Testis (tissue), 2 donors: ENCODE measurements at regions not wholly inside any gene's neighbourhood (a gene's known extent, or its start where the extent isn't known, plus 50 kb on each side); places are given as distances from the start of the nearest gene placed in this dataset.

Source experiments
- DNase-seq: peaks from one replicate; pipeline ENCODE4 v3.0.0-alpha.2; 2019
- H3K27ac ChIP-seq, 2 donors: fragments of 200-600 bp; sonication (generic); one replicate each; pipeline ENCODE4 v1.5.1; 2019
- H3K27me3 ChIP-seq: fragments of 200-600 bp; sonication (generic); one replicate; pipeline ENCODE4 v1.5.1; 2019
- H3K36me3 ChIP-seq: fragments of 200-600 bp; sonication (generic); one replicate; pipeline ENCODE4 v1.5.1; 2017; ENCODE audit warnings: low read depth; ENCODE audit errors: missing control alignments
- H3K4me1 ChIP-seq: fragments of 200-600 bp; sonication (generic); one replicate; pipeline ENCODE4 v1.5.1; 2019
- H3K4me3 ChIP-seq, 2 donors: fragments of 200-600 bp; sonication (generic); one replicate each; pipeline ENCODE4 v1.5.1; 2017 to 2019
- H3K9me3 ChIP-seq: fragments of 200-600 bp; sonication (generic); one replicate; pipeline ENCODE4 v1.5.1; 2017
- POLR2A ChIP-seq: fragments of 450-650 bp; IDR thresholded peaks from one replicate; pipeline ENCODE4 v1.6.1; 2017; ENCODE audit warnings: antibody characterized with exemption, mild to moderate bottlenecking, moderate library complexity
- WGBS, 2 donors: methylation state at CpG; one replicate each; pipeline ENCODE4 v1.1.5; 2018; 5-methylcytosine and 5-hydroxymethylcytosine counted together
- intact Hi-C: fragments of 100-400 bp; cut with DNase I; formaldehyde crosslinking; loops from one replicate; pipeline ENCODE4 v1.15.1; 2023; ENCODE audit warnings: low total_unique reads
- TF ChIP-seq, protein P1 (sequence below), 3 experiments: fragments of 450-650 bp in 2 of 3; fragments of 200-600 bp in 1 of 3; sonication (generic) in 1 of 3; IDR thresholded peaks; one replicate each; pipeline ENCODE4 v1.5.1; 2016 to 2019; ENCODE audit warnings: antibody characterized with exemption in 3 of 3, mild to moderate bottlenecking in 2 of 3, moderate library complexity in 1 of 3

GRCh38 chr15:62909257-62909656, 133.3 kb upstream of the TPM1 start:
- Histone ChIP-seq H3K27me3 (no peaks in the 10 kb centered on the region), H3K36me3 (no peaks in the 10 kb centered on the region), H3K9me3 (no peaks in the 10 kb centered on the region), H3K4me3 (no peak overlapping the region), H3K4me1 (no peaks in the 10 kb centered on the region), H3K27ac (no peak overlapping the region)
- TF ChIP-seq, protein P1, sequence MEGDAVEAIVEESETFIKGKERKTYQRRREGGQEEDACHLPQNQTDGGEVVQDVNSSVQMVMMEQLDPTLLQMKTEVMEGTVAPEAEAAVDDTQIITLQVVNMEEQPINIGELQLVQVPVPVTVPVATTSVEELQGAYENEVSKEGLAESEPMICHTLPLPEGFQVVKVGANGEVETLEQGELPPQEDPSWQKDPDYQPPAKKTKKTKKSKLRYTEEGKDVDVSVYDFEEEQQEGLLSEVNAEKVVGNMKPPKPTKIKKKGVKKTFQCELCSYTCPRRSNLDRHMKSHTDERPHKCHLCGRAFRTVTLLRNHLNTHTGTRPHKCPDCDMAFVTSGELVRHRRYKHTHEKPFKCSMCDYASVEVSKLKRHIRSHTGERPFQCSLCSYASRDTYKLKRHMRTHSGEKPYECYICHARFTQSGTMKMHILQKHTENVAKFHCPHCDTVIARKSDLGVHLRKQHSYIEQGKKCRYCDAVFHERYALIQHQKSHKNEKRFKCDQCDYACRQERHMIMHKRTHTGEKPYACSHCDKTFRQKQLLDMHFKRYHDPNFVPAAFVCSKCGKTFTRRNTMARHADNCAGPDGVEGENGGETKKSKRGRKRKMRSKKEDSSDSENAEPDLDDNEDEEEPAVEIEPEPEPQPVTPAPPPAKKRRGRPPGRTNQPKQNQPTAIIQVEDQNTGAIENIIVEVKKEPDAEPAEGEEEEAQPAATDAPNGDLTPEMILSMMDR (IDR thresholded peaks at IDR 0.05) = no peak
- TF ChIP-seq POLR2A = no peak
- intact Hi-C loops = no loop called here
- 92 to 97% methylated on average over 3 of the region's 3 CpGs for WGBS, 2 donors
- DNase-seq = no peak

GRCh38 chr15:62912282-62912681, 130.3 kb upstream of the TPM1 start:
- no peaks in the 10 kb centered on the region for H3K27me3 ChIP-seq
- H3K36me3 ChIP-seq = no peaks in the 10 kb centered on the region
- no peaks in the 10 kb centered on the region for H3K9me3 ChIP-seq
- DNase-seq = no peak
- TF ChIP-seq, protein P1 (IDR thresholded peaks at IDR 0.05) = no peak
- TF ChIP-seq POLR2A = no peak
- no peaks in the 10 kb centered on the region for H3K4me1 ChIP-seq
- 94 to 95% methylated on average over 3 of the region's 3 CpGs for WGBS, 2 donors
- no peak overlapping the region for H3K4me3 ChIP-seq
- intact Hi-C loops = no loop called here
- no peak overlapping the region for H3K27ac ChIP-seq

- no peaks in the 10 kb centered on the region for H3K27me3 ChIP-seq
- H3K36me3 ChIP-seq = no peaks in the 10 kb centered on the region
- H3K9me3 ChIP-seq = no peaks in the 10 kb centered on the region
- no peaks in the 10 kb centered on the region for H3K4me1 ChIP-seq
- intact Hi-C loops = no loop called here
- 66% methylated on average over 5 of the region's 5 CpGs for WGBS, 2 donors
- TF ChIP-seq, protein P1 (IDR thresholded peaks at IDR 0.05) = no peak
- TF ChIP-seq POLR2A = no peak
- no peak for DNase-seq
- no peak overlapping the region for H3K4me3 ChIP-seq
- H3K27ac ChIP-seq = no peak overlapping the region
Measured at GRCh38 chr15:62912808-62913207, 129.7 kb upstream of the TPM1 start.

- Histone ChIP-seq H3K36me3 (no peaks in the 10 kb centered on the region), H3K4me3 (no peak overlapping the region), H3K9me3 (no peaks in the 10 kb centered on the region), H3K27me3 (no peaks in the 10 kb centered on the region), H3K4me1 (no peaks in the 10 kb centered on the region), H3K27ac (no peak overlapping the region)
- 80 to 93% methylated on average over 1 of the region's 1 CpG for WGBS, 2 donors
- DNase-seq = no peak
- intact Hi-C loops = no loop called here
- no peak for TF ChIP-seq POLR2A
- TF ChIP-seq, protein P1 (IDR thresholded peaks at IDR 0.05) = no peak
Measured at GRCh38 chr15:62913246-62913645, 129.3 kb upstream of the TPM1 start.

- H3K9me3 ChIP-seq = no peaks in the 10 kb centered on the region
- no peak for TF ChIP-seq POLR2A
- TF ChIP-seq, protein P1 (IDR thresholded peaks at IDR 0.05) = no peak
- H3K4me1 ChIP-seq = no peaks in the 10 kb centered on the region
- no peak overlapping the region for H3K4me3 ChIP-seq
- no peaks in the 10 kb centered on the region for H3K36me3 ChIP-seq
- no peak for DNase-seq
- intact Hi-C loops = no loop called here
- no peak overlapping the region for H3K27ac ChIP-seq
- H3K27me3 ChIP-seq = no peaks in the 10 kb centered on the region
- 92 to 94% methylated on average over 7 of the region's 7 CpGs for WGBS, 2 donors
Measured at GRCh38 chr15:62914461-62915079, 128.0 kb upstream of the TPM1 start.
